Activated naive CD4-positive, alpha-beta T cell treated with anti-CD3 and anti-CD28 coated beads, Interleukin-2, amount 50 U/mL, for 24 hours (primary cell): ENCODE measurements at regions not wholly inside any gene's neighbourhood (a gene's known extent, or its start where the extent isn't known, plus 50 kb on each side); places are given as distances from the start of the nearest gene placed in this dataset.
"Not testable (repeated sequence)": the region's sequence is repeated elsewhere in the genome, so short reads cannot be mapped to it uniquely, and the experiment has no call there.

Experiments used
- H3K27ac Mint-ChIP-seq: one replicate; pipeline ENCODE4 v1.8.0; 2021; ENCODE audit warnings: mild to moderate bottlenecking, mixed read lengths
- H3K27me3 Mint-ChIP-seq: one replicate; pipeline ENCODE4 v1.8.0; 2021; ENCODE audit warnings: mixed read lengths
- H3K36me3 Mint-ChIP-seq: one replicate; pipeline ENCODE4 v1.8.0; 2021; ENCODE audit warnings: mixed read lengths
- H3K4me1 Mint-ChIP-seq: one replicate; pipeline ENCODE4 v1.8.0; 2021; ENCODE audit warnings: mixed read lengths
- H3K4me3 Mint-ChIP-seq: one replicate; pipeline ENCODE4 v1.8.0; 2021; ENCODE audit warnings: mild to moderate bottlenecking, mixed read lengths
- H3K9me3 Mint-ChIP-seq: one replicate; pipeline ENCODE4 v1.8.0; 2021; ENCODE audit warnings: mixed read lengths

- Mint-ChIP-seq H3K27me3 (no peaks in the 10 kb centered on the region), H3K4me1 (peaks cover 55% of the 10 kb centered on the region), H3K36me3 (peaks cover 4% of the 10 kb centered on the region), H3K9me3 (peaks cover 5% of the 10 kb centered on the region), H3K27ac (no peak overlapping the region), H3K4me3 (no peak overlapping the region)
Measured at GRCh38 chr2:12552092-12552491, 164.6 kb upstream of the TRIB2 start.

GRCh38 chr2:12554224-12555011 lies 162.3 kb upstream of the TRIB2 start:
- no peaks in the 10 kb centered on the region for H3K27me3 Mint-ChIP-seq
- peaks cover 64% of the 10 kb centered on the region for H3K4me1 Mint-ChIP-seq
- H3K36me3 Mint-ChIP-seq, result peaks cover 4% of the 10 kb centered on the region
- peaks cover 5% of the 10 kb centered on the region for H3K9me3 Mint-ChIP-seq
- peak overlapping the region; percentile 57 for H3K4me3 Mint-ChIP-seq
- H3K27ac Mint-ChIP-seq, result peak overlapping the region; percentile 89

GRCh38 chr2:12555012-12555645 lies 161.6 kb upstream of the TRIB2 start:
- H3K36me3 Mint-ChIP-seq, result peaks cover 4% of the 10 kb centered on the region
- H3K9me3 Mint-ChIP-seq, result peaks cover 5% of the 10 kb centered on the region
- peak overlapping the region; percentile 57 for H3K4me3 Mint-ChIP-seq
- H3K4me1 Mint-ChIP-seq, result peaks cover 64% of the 10 kb centered on the region
- no peaks in the 10 kb centered on the region for H3K27me3 Mint-ChIP-seq
- H3K27ac Mint-ChIP-seq, result peak overlapping the region; percentile 89

- H3K4me3 Mint-ChIP-seq, result peak overlapping the region; percentile 24
- H3K27ac Mint-ChIP-seq, result no peak overlapping the region
- peaks cover 2% of the 10 kb centered on the region for H3K36me3 Mint-ChIP-seq
- peaks cover 64% of the 10 kb centered on the region for H3K4me1 Mint-ChIP-seq
- no peaks in the 10 kb centered on the region for H3K27me3 Mint-ChIP-seq
- no peaks in the 10 kb centered on the region for H3K9me3 Mint-ChIP-seq
Measured at GRCh38 chr2:12556762-12557161, 160.0 kb upstream of the TRIB2 start.

- H3K9me3 Mint-ChIP-seq, result no peaks in the 10 kb centered on the region
- no peaks in the 10 kb centered on the region for H3K27me3 Mint-ChIP-seq
- H3K4me1 Mint-ChIP-seq, result peaks cover 65% of the 10 kb centered on the region
- H3K36me3 Mint-ChIP-seq, result peaks cover 1% of the 10 kb centered on the region
- no peak overlapping the region for H3K27ac Mint-ChIP-seq
- H3K4me3 Mint-ChIP-seq, result no peak overlapping the region
Measured at GRCh38 chr2:12557688-12558087, 159.0 kb upstream of the TRIB2 start.

GRCh38 chr2:12558519-12558918 lies 158.2 kb upstream of the TRIB2 start:
- no peaks in the 10 kb centered on the region for H3K9me3 Mint-ChIP-seq
- H3K4me3 Mint-ChIP-seq, result no peak overlapping the region
- H3K27me3 Mint-ChIP-seq, result no peaks in the 10 kb centered on the region
- H3K27ac Mint-ChIP-seq, result no peak overlapping the region
- H3K4me1 Mint-ChIP-seq, result peaks cover 64% of the 10 kb centered on the region
- peaks cover 1% of the 10 kb centered on the region for H3K36me3 Mint-ChIP-seq

- H3K9me3 Mint-ChIP-seq, result no peaks in the 10 kb centered on the region
- peaks cover 1% of the 10 kb centered on the region for H3K36me3 Mint-ChIP-seq
- no peak overlapping the region for H3K27ac Mint-ChIP-seq
- peaks cover 61% of the 10 kb centered on the region for H3K4me1 Mint-ChIP-seq
- H3K27me3 Mint-ChIP-seq, result no peaks in the 10 kb centered on the region
- no peak overlapping the region for H3K4me3 Mint-ChIP-seq
Measured at GRCh38 chr2:12560618-12561017, 156.1 kb upstream of the TRIB2 start.

- no peaks in the 10 kb centered on the region for H3K9me3 Mint-ChIP-seq
- H3K27ac Mint-ChIP-seq, result no peak overlapping the region
- peaks cover 1% of the 10 kb centered on the region for H3K36me3 Mint-ChIP-seq
- no peaks in the 10 kb centered on the region for H3K27me3 Mint-ChIP-seq
- no peak overlapping the region for H3K4me3 Mint-ChIP-seq
- H3K4me1 Mint-ChIP-seq, result peaks cover 33% of the 10 kb centered on the region
Measured at GRCh38 chr2:12567411-12567810, 149.3 kb upstream of the TRIB2 start.

GRCh38 chr2:12569510-12569909 lies 147.2 kb upstream of the TRIB2 start:
- H3K36me3 Mint-ChIP-seq, H3K27me3 Mint-ChIP-seq, H3K4me3 Mint-ChIP-seq, H3K27ac Mint-ChIP-seq, H3K9me3 Mint-ChIP-seq: not testable (repeated sequence)
- H3K4me1 Mint-ChIP-seq, result peaks cover 20% of the 10 kb centered on the region

GRCh38 chr2:12569929-12570328 lies 146.8 kb upstream of the TRIB2 start:
- not testable (repeated sequence) for H3K9me3 Mint-ChIP-seq, H3K4me3 Mint-ChIP-seq, H3K36me3 Mint-ChIP-seq, H3K27me3 Mint-ChIP-seq, H3K27ac Mint-ChIP-seq
- peaks cover 16% of the 10 kb centered on the region for H3K4me1 Mint-ChIP-seq

GRCh38 chr2:12577091-12577490 lies 139.6 kb upstream of the TRIB2 start:
- Mint-ChIP-seq H3K27me3 (no peaks in the 10 kb centered on the region), H3K4me3 (no peak overlapping the region), H3K4me1 (peaks cover 13% of the 10 kb centered on the region), H3K9me3 (no peaks in the 10 kb centered on the region), H3K36me3 (no peaks in the 10 kb centered on the region), H3K27ac (no peak overlapping the region)

- H3K9me3 Mint-ChIP-seq, result no peaks in the 10 kb centered on the region
- H3K4me1 Mint-ChIP-seq, result peaks cover 13% of the 10 kb centered on the region
- H3K36me3 Mint-ChIP-seq, result no peaks in the 10 kb centered on the region
- no peak overlapping the region for H3K27ac Mint-ChIP-seq
- H3K27me3 Mint-ChIP-seq, result no peaks in the 10 kb centered on the region
- H3K4me3 Mint-ChIP-seq, result no peak overlapping the region
Measured at GRCh38 chr2:12577567-12578253, 139.0 kb upstream of the TRIB2 start.

- no peaks in the 10 kb centered on the region for H3K9me3 Mint-ChIP-seq
- peaks cover 13% of the 10 kb centered on the region for H3K4me1 Mint-ChIP-seq
- H3K4me3 Mint-ChIP-seq, result no peak overlapping the region
- no peak overlapping the region for H3K27ac Mint-ChIP-seq
- H3K36me3 Mint-ChIP-seq, result no peaks in the 10 kb centered on the region
- no peaks in the 10 kb centered on the region for H3K27me3 Mint-ChIP-seq
Measured at GRCh38 chr2:12579018-12579417, 137.7 kb upstream of the TRIB2 start.

GRCh38 chr2:12584338-12584737 lies 132.4 kb upstream of the TRIB2 start:
- Mint-ChIP-seq H3K27ac (no peak overlapping the region), H3K36me3 (no peaks in the 10 kb centered on the region), H3K27me3 (no peaks in the 10 kb centered on the region), H3K4me1 (peaks cover 30% of the 10 kb centered on the region), H3K4me3 (no peak overlapping the region), H3K9me3 (no peaks in the 10 kb centered on the region)

- Mint-ChIP-seq H3K4me3 (no peak overlapping the region), H3K9me3 (no peaks in the 10 kb centered on the region), H3K27me3 (no peaks in the 10 kb centered on the region), H3K27ac (no peak overlapping the region), H3K36me3 (no peaks in the 10 kb centered on the region), H3K4me1 (peaks cover 41% of the 10 kb centered on the region)
Measured at GRCh38 chr2:12585784-12586183, 131.0 kb upstream of the TRIB2 start.

GRCh38 chr2:12587228-12587627 lies 129.5 kb upstream of the TRIB2 start:
- peaks cover 50% of the 10 kb centered on the region for H3K4me1 Mint-ChIP-seq
- H3K9me3 Mint-ChIP-seq, result no peaks in the 10 kb centered on the region
- no peak overlapping the region for H3K4me3 Mint-ChIP-seq
- no peak overlapping the region for H3K27ac Mint-ChIP-seq
- no peaks in the 10 kb centered on the region for H3K27me3 Mint-ChIP-seq
- no peaks in the 10 kb centered on the region for H3K36me3 Mint-ChIP-seq
